IMR-90 (cell line): ENCODE measurements at regions not wholly inside any gene's neighbourhood (a gene's known extent, or its start where the extent isn't known, plus 50 kb on each side); places are given as distances from the start of the nearest gene placed in this dataset.

Source experiments
- ATAC-seq: fragments of 200-7000 bp; cut with Tn5 transposase; 2 replicates; pipeline ENCODE4 v1.9.1; 2020; ENCODE audit warnings: low read depth, mild to moderate bottlenecking, moderate library complexity
- BruUV-seq: library from RNA; stranded (reverse); fragments of 400-500 nt; replicated peaks from 2 replicates; lab custom pipeline; 2021; lab: Mats Ljungman, UMichigan
- CTCF ChIA-PET: fragments of 300-600 bp; formaldehyde crosslinking; extraction: SDS; loops from one replicate; lab custom pipeline; 2021; ENCODE audit warnings: antibody characterized with exemption; lab: Yijun Ruan, JAX
- POLR2A ChIA-PET: fragments of 300-600 bp; sonication (Branson Sonifier 250); formaldehyde crosslinking; loops from one replicate; lab custom pipeline; 2022; ENCODE audit warnings: antibody characterized with exemption; ENCODE audit not compliant: unreplicated experiment; lab: Charles Lee
- DNase-seq: peaks from one replicate; pipeline ENCODE4 v3.0.0; 2013
- H2AFZ ChIP-seq: replicated peaks from 2 replicates; pipeline ENCODE3; 2013; ENCODE audit warnings: low read length, mild to moderate bottlenecking; ENCODE audit not compliant: poor library complexity
- H2AK5ac ChIP-seq: 2 replicates; pipeline ENCODE4 v1.6.1; 2013; ENCODE audit warnings: low read depth, low read length, inconsistent platforms
- H2AK9ac ChIP-seq: replicated peaks from 2 replicates; pipeline ENCODE3; 2013; ENCODE audit warnings: mild to moderate bottlenecking, low read depth, low read length, moderate library complexity; ENCODE audit not compliant: poor library complexity
- H2BK120ac ChIP-seq: 2 replicates; pipeline ENCODE4 v1.6.1; 2013; ENCODE audit warnings: low read depth, low read length, inconsistent platforms
- H2BK15ac ChIP-seq: 3 replicates; pipeline ENCODE4 v1.6.1; 2013; ENCODE audit warnings: low read depth, low read length, inconsistent platforms
- H2BK20ac ChIP-seq: 2 replicates; pipeline ENCODE4 v1.6.1; 2013; ENCODE audit warnings: low read depth, mild to moderate bottlenecking, inconsistent platforms, low read length, moderate library complexity
- H2BK5ac ChIP-seq: 2 replicates; pipeline ENCODE4 v1.6.1; 2013; ENCODE audit warnings: mild to moderate bottlenecking, low read depth, low read length, inconsistent platforms; ENCODE audit not compliant: poor library complexity, severe bottlenecking
- H3K14ac ChIP-seq: replicated peaks from 2 replicates; pipeline ENCODE4 v1.6.1; 2013; ENCODE audit warnings: low read depth, low read length, inconsistent platforms
- H3K18ac ChIP-seq: 2 replicates; pipeline ENCODE4 v1.6.1; 2013; ENCODE audit warnings: low read depth, low read length, control low read depth
- H3K23ac ChIP-seq: 2 replicates; pipeline ENCODE4 v1.6.1; 2013; ENCODE audit warnings: low read depth, low read length, inconsistent platforms
- H3K27ac ChIP-seq: 2 replicates; pipeline ENCODE4 v1.5.1; 2013; ENCODE audit warnings: mild to moderate bottlenecking, control low read depth, low read length; ENCODE audit not compliant: insufficient read depth
- H3K27me3 ChIP-seq: 2 replicates; pipeline ENCODE4 v1.6.1; 2013; ENCODE audit warnings: low read length; ENCODE audit not compliant: control insufficient read depth, insufficient read depth
- H3K36me3 ChIP-seq: 2 replicates; pipeline ENCODE4 v1.6.1; 2013; ENCODE audit warnings: low read length, mixed read lengths; ENCODE audit not compliant: control insufficient read depth, insufficient read depth
- H3K4ac ChIP-seq: 2 replicates; pipeline ENCODE4 v1.6.1; 2013; ENCODE audit warnings: low read depth, low read length, inconsistent platforms
- H3K4me1 ChIP-seq: 2 replicates; pipeline ENCODE4 v1.6.1; 2013; ENCODE audit warnings: low read length, mixed read lengths; ENCODE audit not compliant: control insufficient read depth, insufficient read depth
- H3K4me2 ChIP-seq: 2 replicates; pipeline ENCODE4 v1.6.1; 2013; ENCODE audit warnings: low read depth, mild to moderate bottlenecking, control low read depth, low read length, moderate library complexity
- H3K4me3 ChIP-seq: 2 replicates; pipeline ENCODE4 v1.5.1; 2013; ENCODE audit warnings: low read depth, mild to moderate bottlenecking, control low read depth, low read length, moderate library complexity; ENCODE audit not compliant: insufficient read depth
- H3K56ac ChIP-seq: 2 replicates; pipeline ENCODE4 v1.6.1; 2013; ENCODE audit warnings: low read length, inconsistent platforms; ENCODE audit not compliant: insufficient read depth; ENCODE audit errors: extremely low read depth
- H3K79me1 ChIP-seq, 2 experiments: 2 replicates each; pipeline ENCODE4 v1.6.1; 2013; ENCODE audit warnings: low read length in 2 of 2, inconsistent platforms in 1 of 2, low read depth in 1 of 2
- H3K9ac ChIP-seq: 2 replicates; pipeline ENCODE4 v1.6.1; 2013; ENCODE audit warnings: low read depth, low read length, control low read depth
- H3K9me1 ChIP-seq: 2 replicates; pipeline ENCODE4 v1.6.1; 2013; ENCODE audit warnings: low read length, inconsistent platforms; ENCODE audit not compliant: insufficient read depth
- H3K9me3 ChIP-seq: 2 replicates; pipeline ENCODE4 v1.6.1; 2013; ENCODE audit warnings: low read length; ENCODE audit not compliant: control insufficient read depth, insufficient read depth
- H4K20me1 ChIP-seq: 2 replicates; pipeline ENCODE4 v1.6.1; 2013; ENCODE audit warnings: low read length, inconsistent platforms; ENCODE audit not compliant: insufficient read depth
- H4K5ac ChIP-seq: 2 replicates; pipeline ENCODE4 v1.6.1; 2013; ENCODE audit warnings: mild to moderate bottlenecking, low read depth, low read length, control low read depth
- H4K8ac ChIP-seq, 2 experiments: 2 replicates each; pipeline ENCODE4 v1.6.1; 2013; ENCODE audit warnings: low read depth in 2 of 2, low read length in 2 of 2, control low read depth in 1 of 2, inconsistent platforms in 1 of 2
- H4K91ac ChIP-seq: 2 replicates; pipeline ENCODE4 v1.6.1; 2013; ENCODE audit warnings: low read depth, low read length, inconsistent platforms; ENCODE audit not compliant: insufficient read depth
- BHLHE40 ChIP-seq: fragments of 150-350 bp; IDR thresholded peaks from 2 replicates; pipeline ENCODE4 v1.6.1; 2016; ENCODE audit warnings: mild to moderate bottlenecking, low read depth, low read length
- MAFK ChIP-seq: IDR thresholded peaks from 2 replicates; pipeline ENCODE4 v1.6.1; 2012; ENCODE audit warnings: low read depth, low read length, improper control_type of control experiment
- WGBS, 2 experiments: methylation state at CpG; one replicate each; pipeline versions ENCODE4 v1.1.5 to v1.1.7; 2013; ENCODE audit warnings: missing lambda C conversion rate in 2 of 2; ENCODE audit not compliant: insufficient read length in 1 of 2; ENCODE audit errors: extremely low coverage in 2 of 2; 5-methylcytosine and 5-hydroxymethylcytosine counted together
- dilution Hi-C: fragments of 300-500 bp; cut with HindIII; formaldehyde crosslinking; loops from one replicate; pipeline ENCODE4 v1.14.3; 2018; ENCODE audit warnings: low sequenced_read_pairs; ENCODE audit not compliant: unreplicated experiment
- in situ Hi-C: fragments of 300-500 bp; cut with MboI; formaldehyde crosslinking; loops from 3 replicates; pipeline ENCODE4 v1.14.3; 2019; ENCODE audit warnings: low sequenced_read_pairs, inconsistent platforms, mixed read lengths
- intact Hi-C: fragments of 100-400 bp; cut with micrococcal nuclease; formaldehyde crosslinking; loops from 2 replicates; pipeline ENCODE4 v1.10.0; 2022

DNA sequence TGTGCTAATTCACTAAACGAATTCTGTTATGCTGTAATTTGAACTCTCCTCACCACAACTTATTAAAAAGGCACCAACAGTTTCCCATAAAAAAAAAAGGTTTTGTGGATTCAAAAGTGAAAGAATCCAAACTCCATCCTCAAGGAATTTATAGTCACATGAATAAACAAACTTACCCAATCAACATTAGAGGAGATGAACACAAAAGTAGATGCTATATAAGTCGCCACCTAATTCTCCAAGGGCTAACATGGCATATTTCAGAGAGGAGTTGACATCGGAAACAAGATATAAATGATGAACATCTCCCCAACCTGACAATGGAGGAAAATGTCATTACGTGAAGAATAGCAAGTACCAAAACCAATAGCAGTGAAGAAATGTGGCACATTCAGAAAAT is 265.5 kb upstream of the PRKD1 start:
- no peaks in the 10 kb centered on the region for H3K36me3 ChIP-seq
- H4K8ac ChIP-seq = peak overlapping the region; percentile 85 to 99
- no CpG with 5 or more reads among the region's 4 CpGs for WGBS, 2 experiments
- no peaks in the 10 kb centered on the region for H4K20me1 ChIP-seq
- intact Hi-C loops = loop anchor here (5.0 kb wide), 1 partner anchor 186 kb away; no protein-coding TSS in a partner anchor
- H4K5ac ChIP-seq = peak overlapping the region; percentile 93
- dilution Hi-C loops = no loop called here
- H2BK5ac ChIP-seq = peak overlapping the region; percentile 100
- H3K9ac ChIP-seq = no peak overlapping the region
- peak overlapping the region; percentile 100 for H3K23ac ChIP-seq
- peak overlapping the region; percentile 98 for H3K27ac ChIP-seq
- peak overlapping the region; percentile 72 for H2AK5ac ChIP-seq
- peak overlapping the region; percentile 100 for H3K14ac ChIP-seq
- peak overlapping the region; percentile 88 for H2BK15ac ChIP-seq
- H3K4me2 ChIP-seq = no peak overlapping the region
- no peak overlapping the region for H2AFZ ChIP-seq
- peak overlapping the region; percentile 86; the same call in 1 of the 2 replicates for H3K4ac ChIP-seq
- in situ Hi-C loops = no loop called here
- no peaks in the 10 kb centered on the region for H3K27me3 ChIP-seq
- no peak overlapping the region for H2AK9ac ChIP-seq
- H3K18ac ChIP-seq = peak overlapping the region; percentile 98
- H2BK120ac ChIP-seq = peak overlapping the region; percentile 100
- H3K9me1 ChIP-seq = 0 out of 2 replicates have a peak, but pooled peaks cover 2% of the 10 kb centered on the region
- ATAC-seq (no peak), DNase-seq (no peak)
- 0 out of 4 replicates have a peak, but pooled peaks cover 0 to 9% of the 10 kb centered on the region in 2 experiments for H3K79me1 ChIP-seq
- peak overlapping the region; percentile 99 for H3K56ac ChIP-seq
- peaks cover 13% of the 10 kb centered on the region for H3K4me1 ChIP-seq
- CTCF ChIA-PET = interaction anchor here (1.0 kb wide), 1 partner anchor 10 kb away, joined by 3 read pairs; no protein-coding TSS in a partner anchor
- TF ChIP-seq BHLHE40 (no peak), MAFK (no peak)
- BruUV-seq = no TSS peak
- no peaks in the 10 kb centered on the region for H3K9me3 ChIP-seq
- peak overlapping the region; percentile 96 for H4K91ac ChIP-seq
- H2BK20ac ChIP-seq = peak overlapping the region; percentile 99
- POLR2A ChIA-PET = no interaction called here
- H3K4me3 ChIP-seq = no peak overlapping the region
